Retinal pigment epithelial cell (primary cell): ENCODE measurements at regions not wholly inside any gene's neighbourhood (a gene's known extent, or its start where the extent isn't known, plus 50 kb on each side); places are given as distances from the start of the nearest gene placed in this dataset.

ENCODE experiments used
- DNase-seq: peaks from one replicate; pipeline ENCODE4 v3.0.0-alpha.2; 2010; ENCODE audit warnings: low read depth
- H3K4me3 ChIP-seq: 2 replicates; pipeline ENCODE4 v1.5.1; 2011; ENCODE audit warnings: mild to moderate bottlenecking, low read length, control low read depth, moderate library complexity
- TF ChIP-seq, protein P1 (sequence below): conservative IDR thresholded peaks from 2 replicates; pipeline ENCODE4 v1.5.1; 2011; ENCODE audit warnings: low read depth, low read length, control low read depth, inconsistent platforms

DNA sequence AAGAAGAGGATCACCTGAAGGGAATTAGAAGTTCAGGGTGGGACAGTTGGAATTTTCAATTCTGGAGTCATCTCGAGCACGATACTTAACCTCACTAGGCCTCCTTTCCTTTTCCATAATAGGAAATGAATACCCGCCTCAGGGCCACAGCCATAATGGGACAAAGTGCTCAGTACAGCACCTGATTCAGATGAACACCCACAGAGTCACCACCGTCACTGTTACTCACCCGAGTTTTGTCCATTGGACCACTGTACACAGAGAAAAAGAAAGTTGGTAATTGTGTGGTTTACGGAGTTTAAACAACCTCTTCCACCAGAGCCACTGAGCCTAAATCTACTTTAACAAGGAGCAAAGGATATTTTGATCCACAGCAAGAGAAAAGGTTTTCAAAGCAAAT, 122.0 kb upstream of the NDUFV2 start:
- no peak overlapping the region for H3K4me3 ChIP-seq
- DNase-seq: no peak
- TF ChIP-seq, protein P1, sequence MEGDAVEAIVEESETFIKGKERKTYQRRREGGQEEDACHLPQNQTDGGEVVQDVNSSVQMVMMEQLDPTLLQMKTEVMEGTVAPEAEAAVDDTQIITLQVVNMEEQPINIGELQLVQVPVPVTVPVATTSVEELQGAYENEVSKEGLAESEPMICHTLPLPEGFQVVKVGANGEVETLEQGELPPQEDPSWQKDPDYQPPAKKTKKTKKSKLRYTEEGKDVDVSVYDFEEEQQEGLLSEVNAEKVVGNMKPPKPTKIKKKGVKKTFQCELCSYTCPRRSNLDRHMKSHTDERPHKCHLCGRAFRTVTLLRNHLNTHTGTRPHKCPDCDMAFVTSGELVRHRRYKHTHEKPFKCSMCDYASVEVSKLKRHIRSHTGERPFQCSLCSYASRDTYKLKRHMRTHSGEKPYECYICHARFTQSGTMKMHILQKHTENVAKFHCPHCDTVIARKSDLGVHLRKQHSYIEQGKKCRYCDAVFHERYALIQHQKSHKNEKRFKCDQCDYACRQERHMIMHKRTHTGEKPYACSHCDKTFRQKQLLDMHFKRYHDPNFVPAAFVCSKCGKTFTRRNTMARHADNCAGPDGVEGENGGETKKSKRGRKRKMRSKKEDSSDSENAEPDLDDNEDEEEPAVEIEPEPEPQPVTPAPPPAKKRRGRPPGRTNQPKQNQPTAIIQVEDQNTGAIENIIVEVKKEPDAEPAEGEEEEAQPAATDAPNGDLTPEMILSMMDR: no peak

DNA sequence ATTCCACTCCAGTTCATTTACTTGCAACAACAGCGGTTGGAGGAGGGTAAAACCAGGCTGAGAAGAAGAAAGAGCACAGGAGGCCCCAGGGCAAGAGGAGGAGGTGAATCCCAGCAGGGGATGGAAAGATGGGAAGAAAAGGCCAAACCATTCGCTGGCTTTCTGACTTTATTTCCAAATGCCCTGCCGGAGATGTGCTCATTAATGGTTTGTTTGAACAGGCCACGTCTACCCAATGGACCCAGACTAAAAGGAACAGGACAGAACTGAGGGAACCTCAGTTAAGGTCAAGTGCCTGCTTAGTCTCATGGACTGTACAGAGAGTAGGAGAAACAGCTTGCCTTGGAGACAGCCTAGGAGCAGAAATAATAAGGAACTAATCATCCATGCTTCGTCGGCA, 121.6 kb upstream of the NDUFV2 start:
- DNase-seq: no peak
- TF ChIP-seq, protein P1: no peak
- no peak overlapping the region for H3K4me3 ChIP-seq

DNA sequence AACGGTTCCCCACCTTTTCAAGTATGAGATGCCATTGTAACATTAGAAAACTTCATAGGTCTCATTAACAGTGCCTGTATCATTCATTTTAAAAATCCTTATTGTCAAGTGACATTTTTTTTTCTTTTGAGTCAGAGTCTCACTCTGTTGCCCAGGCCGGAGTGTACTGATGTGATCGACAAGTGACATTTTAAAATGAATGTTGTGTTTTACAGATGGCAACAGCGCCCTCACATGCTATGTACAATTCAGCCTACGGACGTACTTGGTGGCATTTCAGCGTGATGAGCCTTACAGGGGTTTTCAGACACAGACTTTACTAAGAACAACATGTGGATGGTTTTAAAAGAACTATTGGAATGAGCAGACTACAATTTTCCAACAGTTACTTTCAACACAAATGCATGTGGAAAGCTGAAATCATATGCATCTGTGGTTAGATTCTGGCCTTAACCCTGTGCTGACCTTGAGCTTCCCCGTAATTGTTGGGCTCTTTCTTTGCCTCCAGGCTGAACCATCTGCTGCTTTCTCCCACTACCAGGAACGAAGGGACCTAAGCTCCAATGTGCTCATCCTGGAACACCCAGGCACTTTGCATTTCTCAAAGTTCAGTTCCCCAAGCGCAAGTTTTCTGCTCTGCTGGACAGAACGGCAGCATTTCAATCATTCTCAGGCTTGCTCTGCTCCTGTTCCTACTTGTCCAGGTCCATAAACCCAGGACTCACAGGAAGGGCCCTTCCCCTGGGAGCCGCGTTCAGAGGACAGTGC, 119.9 kb upstream of the NDUFV2 start:
- H3K4me3 ChIP-seq: no peak overlapping the region
- DNase-seq: peak; percentile 43
- TF ChIP-seq, protein P1: peak; percentile 60

DNA sequence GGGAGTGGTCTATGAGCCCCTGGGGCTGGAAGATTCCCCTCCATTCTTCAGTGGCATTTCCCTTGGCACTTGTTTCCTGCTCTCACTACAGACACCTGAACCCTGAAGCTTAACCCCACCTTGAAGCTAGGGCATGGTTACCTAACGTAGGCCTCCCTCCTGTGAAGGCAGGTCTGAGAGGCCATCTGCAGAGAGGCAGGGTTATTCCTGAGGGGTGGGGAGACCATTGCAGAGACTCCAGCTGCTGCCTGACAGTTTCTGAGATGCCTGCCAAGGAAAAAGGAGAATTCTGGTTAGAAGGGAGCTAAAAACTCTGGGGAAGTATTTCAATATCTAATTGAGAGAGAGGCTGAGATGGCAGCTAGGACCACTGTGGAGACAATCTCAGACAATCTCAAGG, 119.3 kb upstream of the NDUFV2 start:
- H3K4me3 ChIP-seq: no peak overlapping the region
- no peak for DNase-seq
- TF ChIP-seq, protein P1: no peak

DNA sequence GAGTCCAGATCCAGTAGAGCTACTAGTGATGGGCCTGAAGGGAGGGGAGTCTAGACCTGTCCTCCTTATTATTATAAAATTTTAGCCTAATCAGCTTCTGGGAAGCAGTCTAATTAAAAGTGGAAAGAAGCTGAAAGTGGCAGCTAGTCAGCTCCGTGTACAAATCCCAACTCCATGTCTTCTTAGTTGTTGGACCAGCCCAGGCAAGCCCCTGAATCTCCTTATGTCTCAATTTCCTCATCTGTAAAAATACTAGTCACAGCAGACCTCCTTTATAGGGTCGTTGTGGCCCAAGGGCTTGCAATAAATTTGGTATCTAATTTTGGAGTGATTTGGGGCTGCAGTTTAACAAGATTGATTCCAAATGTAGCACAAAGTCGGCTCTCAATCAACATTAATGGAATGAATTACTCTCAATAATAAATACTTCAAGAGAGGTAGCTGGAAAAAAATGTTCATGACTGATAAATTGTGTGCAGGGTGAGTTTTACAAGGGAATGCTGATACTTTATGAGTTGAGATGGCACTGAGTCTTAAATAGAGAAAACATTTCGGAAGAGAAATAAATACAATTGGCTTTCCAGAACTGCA, 118.3 kb upstream of the NDUFV2 start:
- no peak for DNase-seq
- TF ChIP-seq, protein P1: no peak
- H3K4me3 ChIP-seq: no peak overlapping the region

DNA sequence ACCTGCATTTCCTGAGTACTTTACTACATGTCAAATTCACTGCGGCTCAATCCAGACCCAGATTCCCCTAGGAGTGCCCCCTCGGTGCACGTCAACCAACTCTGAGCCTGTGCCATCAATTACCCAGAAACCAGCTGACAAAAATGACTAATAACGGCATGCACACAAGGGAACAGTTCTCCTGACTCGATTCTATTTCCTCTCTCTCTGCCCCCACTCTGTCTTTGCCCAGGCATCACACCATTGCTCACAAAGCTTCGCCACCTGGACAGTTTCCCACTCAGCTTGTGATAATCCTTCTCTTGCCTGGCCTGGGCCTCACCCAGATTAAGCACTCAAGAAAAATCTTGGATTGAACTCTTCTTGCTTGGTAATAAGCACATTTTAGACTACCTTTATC, 115.3 kb upstream of the NDUFV2 start:
- DNase-seq: peak; percentile 93
- TF ChIP-seq, protein P1: no peak
- no peak overlapping the region for H3K4me3 ChIP-seq

DNA sequence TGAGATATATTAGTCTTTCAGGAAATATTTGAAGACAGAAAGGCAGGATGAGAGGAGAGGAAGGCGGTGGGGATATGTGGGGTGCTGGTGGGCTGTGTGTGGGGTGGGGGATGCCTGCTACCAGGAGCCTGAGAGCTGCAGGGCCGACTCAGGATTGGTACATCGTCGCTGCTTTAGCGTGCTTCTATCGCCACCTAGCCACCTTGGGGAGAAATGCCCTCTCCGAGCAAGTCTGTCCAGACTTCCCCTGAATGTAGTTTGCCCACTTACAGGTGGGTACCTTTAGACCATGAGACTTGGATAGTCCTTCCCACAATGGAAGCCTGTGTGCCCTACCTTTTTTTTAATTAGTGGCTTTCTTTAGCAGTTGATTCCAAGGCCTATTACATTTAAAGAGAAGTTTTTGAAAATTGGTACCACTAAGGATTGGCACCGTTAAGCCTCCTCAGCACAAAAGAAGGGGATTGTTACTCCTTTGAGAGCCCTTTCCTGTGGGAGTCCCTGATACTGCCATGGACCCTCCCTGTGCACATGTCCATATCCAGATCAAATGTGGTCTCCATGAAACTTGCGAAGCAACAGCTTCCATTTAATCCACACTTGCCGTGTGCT, 114.1 kb upstream of the NDUFV2 start:
- no peak overlapping the region for H3K4me3 ChIP-seq
- TF ChIP-seq, protein P1: peak; percentile 93
- peak; percentile 37 for DNase-seq
